Endothelial cell of umbilical vein (primary cell): ENCODE measurements at regions not wholly inside any gene's neighbourhood (a gene's known extent, or its start where the extent isn't known, plus 50 kb on each side); places are given as distances from the start of the nearest gene placed in this dataset.

Experiments
- BruUV-seq: library from RNA; stranded (reverse); fragments of 400-500 nt; replicated peaks from 2 replicates; lab custom pipeline; 2021; lab: Mats Ljungman, UMichigan
- CTCF ChIA-PET: fragments of 300-600, 350-600 bp; sonication (Branson Sonifier 250); formaldehyde crosslinking; loops from one replicate; lab custom pipeline; 2021; ENCODE audit warnings: antibody characterized with exemption, inconsistent platforms; lab: Charles Lee
- POLR2A ChIA-PET: fragments of 300-600, 350-600 bp; sonication (Branson Sonifier 250); formaldehyde crosslinking; loops from one replicate; lab custom pipeline; 2021; ENCODE audit warnings: antibody characterized with exemption, inconsistent platforms; lab: Charles Lee
- DNase-seq: peaks from one replicate; pipeline ENCODE4 v3.0.0-alpha.2; 2011; ENCODE audit warnings: low read depth, low spot score
- FAIRE-seq: peaks from 2 replicates; lab custom pipeline; 2011; peaks lifted over from hg19 to GRCh38; lab: Jason Lieb, UNC
- H2AFZ ChIP-seq: 2 replicates; pipeline ENCODE4 v1.6.0; 2012; ENCODE audit warnings: low read depth, low read length, control low read depth, inconsistent platforms
- H3K27ac ChIP-seq: 2 replicates; pipeline ENCODE4 v1.5.1; 2011; ENCODE audit warnings: low read depth, mild to moderate bottlenecking, control low read depth, low read length, moderate library complexity; ENCODE audit not compliant: insufficient read depth
- H3K27me3 ChIP-seq, 2 experiments: 2 replicates each; pipeline versions ENCODE4 v1.6.0 to v1.6.1; 2011; ENCODE audit warnings: low read length in 2 of 2, mixed read lengths in 1 of 2; ENCODE audit not compliant: control insufficient read depth in 2 of 2, insufficient read depth in 2 of 2
- H3K36me3 ChIP-seq, 2 experiments: 2 replicates in 1 of 2; 3 replicates in 1 of 2; pipeline ENCODE4 v1.5.1; 2011; ENCODE audit warnings: low read length in 2 of 2, mild to moderate bottlenecking in 1 of 2, moderate library complexity in 1 of 2; ENCODE audit not compliant: control insufficient read depth in 2 of 2, insufficient read depth in 2 of 2; ENCODE audit errors: extremely low read depth in 1 of 2
- H3K4me1 ChIP-seq: 3 replicates; pipeline ENCODE4 v1.5.1; 2011; ENCODE audit warnings: mild to moderate bottlenecking, low read length; ENCODE audit not compliant: control insufficient read depth, insufficient read depth; ENCODE audit errors: extremely low read depth
- H3K4me2 ChIP-seq: 2 replicates; pipeline ENCODE4 v1.6.1; 2011; ENCODE audit warnings: low read length, control low read depth, mixed read lengths; ENCODE audit not compliant: insufficient read depth
- H3K4me3 ChIP-seq, 3 experiments: fragments of 200-600 bp in 1 of 3; sonication (generic), shearing (Covaris generic) in 1 of 3; replicated peaks in 1 of 3; 2 replicates each; pipeline ENCODE4 v1.5.1; 2011 to 2016; ENCODE audit warnings: control low read depth in 3 of 3, low read length in 3 of 3, mild to moderate bottlenecking in 2 of 3, inconsistent platforms in 1 of 3, low read depth in 1 of 3, moderate library complexity in 1 of 3; ENCODE audit not compliant: insufficient read depth in 1 of 3
- H3K79me2 ChIP-seq: 2 replicates; pipeline ENCODE4 v1.6.0; 2012; ENCODE audit warnings: low read length, inconsistent platforms; ENCODE audit not compliant: control insufficient read depth, insufficient read depth
- H3K9ac ChIP-seq: replicated peaks from 2 replicates; pipeline ENCODE3; 2011; ENCODE audit warnings: low read length, control low read depth; ENCODE audit not compliant: insufficient read depth; ENCODE audit errors: extremely low read depth
- H3K9me1 ChIP-seq: replicated peaks from 3 replicates; pipeline ENCODE4 v1.6.0; 2011; ENCODE audit warnings: mild to moderate bottlenecking, low read length; ENCODE audit not compliant: control insufficient read depth, insufficient read depth; ENCODE audit errors: extremely low read depth
- H3K9me3 ChIP-seq: replicated peaks from 2 replicates; pipeline ENCODE4 v1.5.1; 2012; ENCODE audit warnings: low read length, inconsistent platforms; ENCODE audit not compliant: control insufficient read depth, insufficient read depth
- H4K20me1 ChIP-seq: replicated peaks from 2 replicates; pipeline ENCODE3; 2011; ENCODE audit warnings: mild to moderate bottlenecking, low read length; ENCODE audit not compliant: control insufficient read depth, insufficient read depth; ENCODE audit errors: extremely low read depth
- CTCF ChIP-seq, 2 donors: IDR thresholded peaks; 1 replicate in 1 of 2; 2 replicates in 1 of 2; pipeline ENCODE4 v1.5.1; 2011; ENCODE audit warnings: low read length in 2 of 2, mild to moderate bottlenecking in 2 of 2, moderate library complexity in 2 of 2, control low read depth in 1 of 2, inconsistent platforms in 1 of 2, low read depth in 1 of 2; ENCODE audit not compliant: insufficient read depth in 1 of 2; ENCODE audit errors: extremely low read depth in 1 of 2
- EZH2 ChIP-seq: IDR thresholded peaks from 2 replicates; pipeline ENCODE4 v1.6.1; 2012; ENCODE audit warnings: borderline replicate concordance, low read depth, mild to moderate bottlenecking, moderate library complexity, low read length, inconsistent platforms; ENCODE audit not compliant: severe bottlenecking
- FOS ChIP-seq: IDR thresholded peaks from 2 replicates; pipeline ENCODE4 v1.6.1; 2011; ENCODE audit warnings: mild to moderate bottlenecking, low read length, moderate library complexity, borderline replicate concordance; ENCODE audit not compliant: insufficient read depth
- GATA2 ChIP-seq: IDR thresholded peaks from 2 replicates; pipeline ENCODE4 v1.7.0; 2011; ENCODE audit warnings: low read depth, mild to moderate bottlenecking, moderate library complexity, mixed read lengths, low read length; ENCODE audit not compliant: insufficient read length, insufficient read depth
- JUN ChIP-seq: IDR thresholded peaks from 2 replicates; pipeline ENCODE4 v1.6.1; 2011; ENCODE audit warnings: borderline replicate concordance, low read depth; ENCODE audit not compliant: insufficient read length, insufficient read depth
- MAX ChIP-seq: IDR thresholded peaks from 2 replicates; pipeline ENCODE4 v1.6.1; 2011; ENCODE audit not compliant: insufficient read depth, insufficient read length
- MYC ChIP-seq: IDR thresholded peaks from one replicate; pipeline ENCODE4 v1.6.1; 2011; ENCODE audit warnings: mild to moderate bottlenecking, low read depth, low read length
- POLR2A ChIP-seq: IDR thresholded peaks from 2 replicates; pipeline ENCODE4 v1.6.1; 2012; ENCODE audit warnings: low read depth, mild to moderate bottlenecking, control low read depth, low read length
- POLR2AphosphoS5 ChIP-seq: IDR thresholded peaks from 2 replicates; pipeline ENCODE4 v1.6.1; 2012; ENCODE audit warnings: low read depth, mild to moderate bottlenecking, control low read depth, low read length, moderate library complexity; ENCODE audit not compliant: insufficient read depth
- dilution Hi-C: fragments of 300-500 bp; cut with MboI; formaldehyde crosslinking; loops from one replicate; pipeline ENCODE4 v1.15.0; 2019; ENCODE audit warnings: low sequenced_read_pairs; ENCODE audit not compliant: extremely low pct_ligation_motif_present
- intact Hi-C: fragments of 100-400 bp; cut with micrococcal nuclease; formaldehyde crosslinking; loops from one replicate; pipeline ENCODE4 v1.10.0; 2022

GRCh38 chr22:48372390-48372789 is 1455.3 kb downstream of the BRD1 start:
- Histone ChIP-seq H3K4me1 (no peaks in the 10 kb centered on the region), H3K79me2 (no peaks in the 10 kb centered on the region), H3K9me1 (no peaks in the 10 kb centered on the region), H3K9ac (no peak overlapping the region), H3K27ac (no peak overlapping the region), H3K9me3 (peaks cover 1% of the 10 kb centered on the region), H4K20me1 (no peaks in the 10 kb centered on the region), H3K36me3 (no peaks in the 10 kb centered on the region), H3K4me3 (no peak overlapping the region), H3K4me2 (no peak overlapping the region), H3K27me3 (no peaks in the 10 kb centered on the region), H2AFZ (no peak overlapping the region)
- DNase-seq (no peak), FAIRE-seq (no peak)
- ChIA-PET CTCF (no interaction called here), POLR2A (no interaction called here)
- no TSS peak for BruUV-seq
- intact Hi-C loops = no loop called here
- TF ChIP-seq CTCF (IDR thresholded peaks at IDR 0.05; ENCODE audit: extremely low read depth in 1 of 2, insufficient read depth in 1 of 2, low read depth in 1 of 2, low read length in 2 of 2) (no peak), FOS (no peak), POLR2AphosphoS5 (no peak), POLR2A (no peak), EZH2 (no peak), GATA2 (no peak), MYC (no peak), JUN (no peak), MAX (no peak)
- dilution Hi-C loops = no loop called here
